ENCODE measurements at regions not wholly inside any gene's neighbourhood (a gene's known extent, or its start where the extent isn't known, plus 50 kb on each side); places are given as distances from the start of the nearest gene placed in this dataset.

GRCh38 chr18:61963705-61964104 lies 70.9 kb upstream of the RNF152 start:
- TF ChIP-seq MYNN (tag by site-specific recombination; IDR thresholded peaks at IDR 0.05; ENCODE audit: borderline replicate concordance) = no peak
- no peak for TF ChIP-seq REST (tag by site-specific recombination; IDR thresholded peaks at IDR 0.05)
- TF ChIP-seq, protein P1, sequence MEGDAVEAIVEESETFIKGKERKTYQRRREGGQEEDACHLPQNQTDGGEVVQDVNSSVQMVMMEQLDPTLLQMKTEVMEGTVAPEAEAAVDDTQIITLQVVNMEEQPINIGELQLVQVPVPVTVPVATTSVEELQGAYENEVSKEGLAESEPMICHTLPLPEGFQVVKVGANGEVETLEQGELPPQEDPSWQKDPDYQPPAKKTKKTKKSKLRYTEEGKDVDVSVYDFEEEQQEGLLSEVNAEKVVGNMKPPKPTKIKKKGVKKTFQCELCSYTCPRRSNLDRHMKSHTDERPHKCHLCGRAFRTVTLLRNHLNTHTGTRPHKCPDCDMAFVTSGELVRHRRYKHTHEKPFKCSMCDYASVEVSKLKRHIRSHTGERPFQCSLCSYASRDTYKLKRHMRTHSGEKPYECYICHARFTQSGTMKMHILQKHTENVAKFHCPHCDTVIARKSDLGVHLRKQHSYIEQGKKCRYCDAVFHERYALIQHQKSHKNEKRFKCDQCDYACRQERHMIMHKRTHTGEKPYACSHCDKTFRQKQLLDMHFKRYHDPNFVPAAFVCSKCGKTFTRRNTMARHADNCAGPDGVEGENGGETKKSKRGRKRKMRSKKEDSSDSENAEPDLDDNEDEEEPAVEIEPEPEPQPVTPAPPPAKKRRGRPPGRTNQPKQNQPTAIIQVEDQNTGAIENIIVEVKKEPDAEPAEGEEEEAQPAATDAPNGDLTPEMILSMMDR (tag by site-specific recombination; IDR thresholded peaks at IDR 0.05) = no peak
- TF ChIP-seq, protein P2, sequence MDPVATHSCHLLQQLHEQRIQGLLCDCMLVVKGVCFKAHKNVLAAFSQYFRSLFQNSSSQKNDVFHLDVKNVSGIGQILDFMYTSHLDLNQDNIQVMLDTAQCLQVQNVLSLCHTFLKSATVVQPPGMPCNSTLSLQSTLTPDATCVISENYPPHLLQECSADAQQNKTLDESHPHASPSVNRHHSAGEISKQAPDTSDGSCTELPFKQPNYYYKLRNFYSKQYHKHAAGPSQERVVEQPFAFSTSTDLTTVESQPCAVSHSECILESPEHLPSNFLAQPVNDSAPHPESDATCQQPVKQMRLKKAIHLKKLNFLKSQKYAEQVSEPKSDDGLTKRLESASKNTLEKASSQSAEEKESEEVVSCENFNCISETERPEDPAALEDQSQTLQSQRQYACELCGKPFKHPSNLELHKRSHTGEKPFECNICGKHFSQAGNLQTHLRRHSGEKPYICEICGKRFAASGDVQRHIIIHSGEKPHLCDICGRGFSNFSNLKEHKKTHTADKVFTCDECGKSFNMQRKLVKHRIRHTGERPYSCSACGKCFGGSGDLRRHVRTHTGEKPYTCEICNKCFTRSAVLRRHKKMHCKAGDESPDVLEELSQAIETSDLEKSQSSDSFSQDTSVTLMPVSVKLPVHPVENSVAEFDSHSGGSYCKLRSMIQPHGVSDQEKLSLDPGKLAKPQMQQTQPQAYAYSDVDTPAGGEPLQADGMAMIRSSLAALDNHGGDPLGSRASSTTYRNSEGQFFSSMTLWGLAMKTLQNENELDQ (tag by site-specific recombination; IDR thresholded peaks at IDR 0.05; ENCODE audit: low read depth) = no peak
- no peak for TF ChIP-seq ZNF501 (tag by site-specific recombination; IDR thresholded peaks at IDR 0.05)
- TF ChIP-seq, protein P3, sequence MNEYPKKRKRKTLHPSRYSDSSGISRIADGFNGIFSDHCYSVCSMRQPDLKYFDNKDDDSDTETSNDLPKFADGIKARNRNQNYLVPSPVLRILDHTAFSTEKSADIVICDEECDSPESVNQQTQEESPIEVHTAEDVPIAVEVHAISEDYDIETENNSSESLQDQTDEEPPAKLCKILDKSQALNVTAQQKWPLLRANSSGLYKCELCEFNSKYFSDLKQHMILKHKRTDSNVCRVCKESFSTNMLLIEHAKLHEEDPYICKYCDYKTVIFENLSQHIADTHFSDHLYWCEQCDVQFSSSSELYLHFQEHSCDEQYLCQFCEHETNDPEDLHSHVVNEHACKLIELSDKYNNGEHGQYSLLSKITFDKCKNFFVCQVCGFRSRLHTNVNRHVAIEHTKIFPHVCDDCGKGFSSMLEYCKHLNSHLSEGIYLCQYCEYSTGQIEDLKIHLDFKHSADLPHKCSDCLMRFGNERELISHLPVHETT (tag by site-specific recombination; IDR thresholded peaks at IDR 0.05) = no peak
- TF ChIP-seq YY1 (tag by site-specific recombination; IDR thresholded peaks at IDR 0.05) = no peak
- TF ChIP-seq, protein P4, sequence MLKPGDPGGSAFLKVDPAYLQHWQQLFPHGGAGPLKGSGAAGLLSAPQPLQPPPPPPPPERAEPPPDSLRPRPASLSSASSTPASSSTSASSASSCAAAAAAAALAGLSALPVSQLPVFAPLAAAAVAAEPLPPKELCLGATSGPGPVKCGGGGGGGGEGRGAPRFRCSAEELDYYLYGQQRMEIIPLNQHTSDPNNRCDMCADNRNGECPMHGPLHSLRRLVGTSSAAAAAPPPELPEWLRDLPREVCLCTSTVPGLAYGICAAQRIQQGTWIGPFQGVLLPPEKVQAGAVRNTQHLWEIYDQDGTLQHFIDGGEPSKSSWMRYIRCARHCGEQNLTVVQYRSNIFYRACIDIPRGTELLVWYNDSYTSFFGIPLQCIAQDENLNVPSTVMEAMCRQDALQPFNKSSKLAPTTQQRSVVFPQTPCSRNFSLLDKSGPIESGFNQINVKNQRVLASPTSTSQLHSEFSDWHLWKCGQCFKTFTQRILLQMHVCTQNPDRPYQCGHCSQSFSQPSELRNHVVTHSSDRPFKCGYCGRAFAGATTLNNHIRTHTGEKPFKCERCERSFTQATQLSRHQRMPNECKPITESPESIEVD (tag by site-specific recombination; IDR thresholded peaks at IDR 0.05) = no peak
- no peak for TF ChIP-seq ZNF561 (tag by site-specific recombination; IDR thresholded peaks at IDR 0.05; ENCODE audit: borderline replicate concordance)
- TF ChIP-seq HOXA7 (CRISPR knock-in tag; IDR thresholded peaks at IDR 0.05; ENCODE audit: borderline replicate concordance) = no peak
- TF ChIP-seq, protein P5, sequence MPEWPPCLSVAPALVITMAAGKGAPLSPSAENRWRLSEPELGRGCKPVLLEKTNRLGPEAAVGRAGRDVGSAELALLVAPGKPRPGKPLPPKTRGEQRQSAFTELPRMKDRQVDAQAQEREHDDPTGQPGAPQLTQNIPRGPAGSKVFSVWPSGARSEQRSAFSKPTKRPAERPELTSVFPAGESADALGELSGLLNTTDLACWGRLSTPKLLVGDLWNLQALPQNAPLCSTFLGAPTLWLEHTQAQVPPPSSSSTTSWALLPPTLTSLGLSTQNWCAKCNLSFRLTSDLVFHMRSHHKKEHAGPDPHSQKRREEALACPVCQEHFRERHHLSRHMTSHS (tag by site-specific recombination; IDR thresholded peaks at IDR 0.05) = no peak
- TF ChIP-seq SP2 (tag by site-specific recombination; IDR thresholded peaks at IDR 0.05) = no peak
- no peak for TF ChIP-seq ZNF121 (tag by site-specific recombination; IDR thresholded peaks at IDR 0.05)
